Suprapubic skin (tissue), 4 donors: ENCODE measurements at regions not wholly inside any gene's neighbourhood (a gene's known extent, or its start where the extent isn't known, plus 50 kb on each side); places are given as distances from the start of the nearest gene placed in this dataset.

Source experiments
- DNase-seq, 2 donors: peaks; one replicate each; pipeline ENCODE4 v3.0.0-alpha.2; 2019; ENCODE audit warnings: low spot score in 2 of 2
- H3K27ac ChIP-seq: fragments of 200-600 bp; sonication (generic); one replicate; pipeline ENCODE4 v1.5.1; 2019
- H3K27me3 ChIP-seq: fragments of 200-600 bp; sonication (generic); one replicate; pipeline ENCODE4 v1.5.1; 2019
- H3K36me3 ChIP-seq: fragments of 200-600 bp; sonication (generic); one replicate; pipeline ENCODE4 v1.5.1; 2019
- H3K4me1 ChIP-seq: fragments of 200-600 bp; sonication (generic); one replicate; pipeline ENCODE4 v1.5.1; 2019
- H3K4me3 ChIP-seq: fragments of 200-600 bp; sonication (generic); one replicate; pipeline ENCODE4 v1.5.1; 2019; ENCODE audit warnings: mild to moderate bottlenecking
- H3K9me3 ChIP-seq: fragments of 200-600 bp; sonication (generic); one replicate; pipeline ENCODE4 v1.5.1; 2019
- CTCF ChIP-seq, 2 donors: fragments of 200-600 bp in 1 of 2; fragments of 450-650 bp in 1 of 2; sonication (generic) in 1 of 2; IDR thresholded peaks; one replicate each; pipeline ENCODE4 v1.5.1; 2016 to 2019; ENCODE audit warnings: antibody characterized with exemption in 2 of 2, mild to moderate bottlenecking in 1 of 2, moderate library complexity in 1 of 2
- EP300 ChIP-seq: sonication (generic); formaldehyde crosslinking; IDR thresholded peaks from one replicate; pipeline ENCODE4 v1.6.1; 2017; ENCODE audit warnings: antibody characterized with exemption
- POLR2A ChIP-seq, 2 donors: fragments of 450-650 bp; IDR thresholded peaks; one replicate each; pipeline ENCODE4 v1.6.1; 2017; ENCODE audit warnings: antibody characterized with exemption in 2 of 2, mild to moderate bottlenecking in 2 of 2, moderate library complexity in 2 of 2
- POLR2AphosphoS5 ChIP-seq, 3 donors: sonication (generic); formaldehyde crosslinking; IDR thresholded peaks; one replicate each; pipeline ENCODE4 v1.6.1; 2017; ENCODE audit warnings: antibody characterized with exemption in 3 of 3
- WGBS: methylation state at CpG from one replicate; pipeline ENCODE4 v1.1.5; 2018; 5-methylcytosine and 5-hydroxymethylcytosine counted together

- Histone ChIP-seq H3K4me3 (no peak overlapping the region), H3K4me1 (no peaks in the 10 kb centered on the region), H3K9me3 (no peaks in the 10 kb centered on the region), H3K27ac (no peak overlapping the region), H3K36me3 (no peaks in the 10 kb centered on the region), H3K27me3 (no peaks in the 10 kb centered on the region)
- no peak for TF ChIP-seq POLR2A (IDR thresholded peaks at IDR 0.05)
- no peak for TF ChIP-seq POLR2AphosphoS5 (IDR thresholded peaks at IDR 0.05)
- no peak for TF ChIP-seq EP300
- no peak for TF ChIP-seq CTCF (IDR thresholded peaks at IDR 0.05)
- WGBS: 71% methylated on average over 3 of the region's 3 CpGs
- no peak for DNase-seq
Observed at GRCh38 chr3:68468695-68469375, 463.5 kb downstream of the TAFA4 start.

- Histone ChIP-seq H3K27me3 (no peaks in the 10 kb centered on the region), H3K4me1 (no peaks in the 10 kb centered on the region), H3K36me3 (no peaks in the 10 kb centered on the region), H3K4me3 (no peak overlapping the region), H3K9me3 (no peaks in the 10 kb centered on the region), H3K27ac (no peak overlapping the region)
- 46% methylated on average over 2 of the region's 2 CpGs for WGBS
- no peak for TF ChIP-seq POLR2AphosphoS5 (IDR thresholded peaks at IDR 0.05)
- no peak for TF ChIP-seq POLR2A (IDR thresholded peaks at IDR 0.05)
- no peak for TF ChIP-seq EP300
- no peak for TF ChIP-seq CTCF (IDR thresholded peaks at IDR 0.05)
- DNase-seq: no peak
Observed at GRCh38 chr3:68467465-68467864, 464.9 kb downstream of the TAFA4 start.

GRCh38 chr3:68458581-68458980, 473.8 kb downstream of the TAFA4 start:
- no peaks in the 10 kb centered on the region for H3K36me3 ChIP-seq
- H3K27me3 ChIP-seq: no peaks in the 10 kb centered on the region
- no peak overlapping the region for H3K27ac ChIP-seq
- H3K4me1 ChIP-seq: no peaks in the 10 kb centered on the region
- peaks cover 3% of the 10 kb centered on the region for H3K9me3 ChIP-seq
- DNase-seq: no peak
- WGBS: 41% methylated on average over 2 of the region's 2 CpGs
- no peak overlapping the region for H3K4me3 ChIP-seq
- TF ChIP-seq CTCF (IDR thresholded peaks at IDR 0.05) (no peak), POLR2AphosphoS5 (IDR thresholded peaks at IDR 0.05) (no peak), EP300 (no peak), POLR2A (IDR thresholded peaks at IDR 0.05) (no peak)

GRCh38 chr3:68448510-68449383, 483.6 kb downstream of the TAFA4 start:
- no peak overlapping the region for H3K27ac ChIP-seq
- 81% methylated on average over 5 of the region's 5 CpGs for WGBS
- no peaks in the 10 kb centered on the region for H3K4me1 ChIP-seq
- no peaks in the 10 kb centered on the region for H3K27me3 ChIP-seq
- no peak overlapping the region for H3K4me3 ChIP-seq
- no peak for DNase-seq
- no peak for TF ChIP-seq CTCF (IDR thresholded peaks at IDR 0.05)
- no peak for TF ChIP-seq POLR2AphosphoS5 (IDR thresholded peaks at IDR 0.05)
- no peak for TF ChIP-seq EP300
- TF ChIP-seq POLR2A (IDR thresholded peaks at IDR 0.05): no peak
- H3K36me3 ChIP-seq: no peaks in the 10 kb centered on the region
- H3K9me3 ChIP-seq: no peaks in the 10 kb centered on the region

GRCh38 chr3:68447885-68448284, 484.5 kb downstream of the TAFA4 start:
- Histone ChIP-seq H3K4me3 (no peak overlapping the region), H3K36me3 (no peaks in the 10 kb centered on the region), H3K9me3 (no peaks in the 10 kb centered on the region), H3K27me3 (no peaks in the 10 kb centered on the region), H3K4me1 (no peaks in the 10 kb centered on the region), H3K27ac (no peak overlapping the region)
- no peak for TF ChIP-seq POLR2A (IDR thresholded peaks at IDR 0.05)
- TF ChIP-seq POLR2AphosphoS5 (IDR thresholded peaks at IDR 0.05): no peak
- TF ChIP-seq EP300: no peak
- no peak for TF ChIP-seq CTCF (IDR thresholded peaks at IDR 0.05)
- DNase-seq: no peak
